B cell (primary cell): ENCODE measurements at regions not wholly inside any gene's neighbourhood (a gene's known extent, or its start where the extent isn't known, plus 50 kb on each side); places are given as distances from the start of the nearest gene placed in this dataset.

Experiments
- EZH2 ChIP-seq: IDR thresholded peaks from 2 replicates; pipeline ENCODE4 v1.6.1; 2012; ENCODE audit warnings: borderline replicate concordance, low read depth, mild to moderate bottlenecking, moderate library complexity, low read length; ENCODE audit not compliant: insufficient read depth, poor library complexity, severe bottlenecking
- TF ChIP-seq, protein P1 (sequence below): fragments of 200-600 bp; IDR thresholded peaks from one replicate; pipeline ENCODE4 v1.8.0; 2022; ENCODE audit warnings: antibody characterized with exemption, mild to moderate bottlenecking

DNA sequence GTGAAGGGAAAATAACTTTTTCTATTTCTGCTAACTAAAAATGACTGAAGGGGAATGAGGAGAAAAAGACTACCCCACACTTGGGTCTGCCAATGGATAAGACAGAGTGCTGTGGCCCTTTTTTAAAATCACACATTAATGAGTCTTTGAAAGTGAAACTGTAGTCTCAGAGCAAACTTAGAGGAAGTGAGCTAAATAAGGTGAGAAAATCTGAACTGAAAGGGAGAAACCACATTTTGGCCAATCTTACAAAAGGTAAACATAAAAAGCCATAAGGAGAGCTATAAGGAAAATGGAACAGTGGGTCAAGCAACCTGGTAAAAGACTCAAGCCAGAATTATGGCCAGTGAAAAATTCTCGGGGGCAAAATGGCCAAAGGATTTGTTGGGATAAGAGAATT lies 755.1 kb upstream of the IGFBP7 start:
- TF ChIP-seq EZH2: no peak
- TF ChIP-seq, protein P1, sequence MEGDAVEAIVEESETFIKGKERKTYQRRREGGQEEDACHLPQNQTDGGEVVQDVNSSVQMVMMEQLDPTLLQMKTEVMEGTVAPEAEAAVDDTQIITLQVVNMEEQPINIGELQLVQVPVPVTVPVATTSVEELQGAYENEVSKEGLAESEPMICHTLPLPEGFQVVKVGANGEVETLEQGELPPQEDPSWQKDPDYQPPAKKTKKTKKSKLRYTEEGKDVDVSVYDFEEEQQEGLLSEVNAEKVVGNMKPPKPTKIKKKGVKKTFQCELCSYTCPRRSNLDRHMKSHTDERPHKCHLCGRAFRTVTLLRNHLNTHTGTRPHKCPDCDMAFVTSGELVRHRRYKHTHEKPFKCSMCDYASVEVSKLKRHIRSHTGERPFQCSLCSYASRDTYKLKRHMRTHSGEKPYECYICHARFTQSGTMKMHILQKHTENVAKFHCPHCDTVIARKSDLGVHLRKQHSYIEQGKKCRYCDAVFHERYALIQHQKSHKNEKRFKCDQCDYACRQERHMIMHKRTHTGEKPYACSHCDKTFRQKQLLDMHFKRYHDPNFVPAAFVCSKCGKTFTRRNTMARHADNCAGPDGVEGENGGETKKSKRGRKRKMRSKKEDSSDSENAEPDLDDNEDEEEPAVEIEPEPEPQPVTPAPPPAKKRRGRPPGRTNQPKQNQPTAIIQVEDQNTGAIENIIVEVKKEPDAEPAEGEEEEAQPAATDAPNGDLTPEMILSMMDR: no peak
